HG03135 (cell line): ENCODE measurements at regions not wholly inside any gene's neighbourhood (a gene's known extent, or its start where the extent isn't known, plus 50 kb on each side); places are given as distances from the start of the nearest gene placed in this dataset.
"Not testable (repeated sequence)": the region's sequence is repeated elsewhere in the genome, so short reads cannot be mapped to it uniquely, and the experiment has no call there.

Experiments
- ATAC-seq: cut with Tn5 transposase; IDR thresholded peaks from one replicate; pipeline ENCODE4 v1.9.1; 2021; ENCODE audit warnings: mild to moderate bottlenecking, moderate library complexity; ENCODE audit not compliant: unreplicated experiment

GRCh38 chr9:129561594-129562281 is 59.2 kb downstream of the C9orf50 start:
- ATAC-seq: no peak

GRCh38 chr9:129560881-129561306 is 60.0 kb downstream of the C9orf50 start:
- ATAC-seq: no peak

GRCh38 chr9:129559506-129559881 is 61.4 kb downstream of the C9orf50 start:
- no peak for ATAC-seq

GRCh38 chr9:129558551-129559505 is 62.1 kb downstream of the C9orf50 start:
- no peak for ATAC-seq

GRCh38 chr9:129558063-129558550 is 62.8 kb downstream of the C9orf50 start:
- ATAC-seq: no peak

GRCh38 chr9:129557192-129558036 is 63.5 kb downstream of the C9orf50 start:
- no peak for ATAC-seq

GRCh38 chr9:129556491-129557191 is 64.3 kb downstream of the C9orf50 start:
- no peak for ATAC-seq

- ATAC-seq: no peak
These were observed 65.2 kb downstream of the C9orf50 start for GRCh38 chr9:129555512-129556215.

GRCh38 chr9:129554649-129555048 is 66.3 kb downstream of the C9orf50 start:
- no peak for ATAC-seq

GRCh38 chr9:129553277-129553676 is 67.6 kb downstream of the C9orf50 start:
- no peak for ATAC-seq

GRCh38 chr9:129552064-129552463 is 68.8 kb downstream of the C9orf50 start:
- ATAC-seq: no peak

- ATAC-seq: no peak
These were observed 69.4 kb downstream of the C9orf50 start for GRCh38 chr9:129551393-129551973.

GRCh38 chr9:129550977-129551376 is 69.9 kb downstream of the C9orf50 start:
- ATAC-seq: not testable (repeated sequence)

- no peak for ATAC-seq
These were observed 70.6 kb downstream of the C9orf50 start for GRCh38 chr9:129550199-129550839.

GRCh38 chr9:129549684-129550083 is 71.2 kb downstream of the C9orf50 start:
- ATAC-seq: no peak

GRCh38 chr9:129549139-129549538 is 71.8 kb downstream of the C9orf50 start:
- ATAC-seq: no peak

- no peak for ATAC-seq
These were observed 72.2 kb downstream of the C9orf50 start for GRCh38 chr9:129548571-129549135.

GRCh38 chr9:129547869-129548570 is 72.9 kb downstream of the C9orf50 start:
- no peak for ATAC-seq
